NCI-H510A treated with DMSO at 0.1 percent for 48 hours (cell line): ENCODE measurements at regions not wholly inside any gene's neighbourhood (a gene's known extent, or its start where the extent isn't known, plus 50 kb on each side); places are given as distances from the start of the nearest gene placed in this dataset.
A peak's percentile ranks its signal among the peaks of the same experiment; 100 is the strongest.

Experiments used
- DNase-seq: peaks from one replicate; lab custom pipeline; 2025; lab: John Stamatoyannopoulos, UW

- DNase-seq = no peak
Observed at GRCh38 chr13:97111756-97112155, 110.4 kb upstream of the MBNL2 start.

DNA sequence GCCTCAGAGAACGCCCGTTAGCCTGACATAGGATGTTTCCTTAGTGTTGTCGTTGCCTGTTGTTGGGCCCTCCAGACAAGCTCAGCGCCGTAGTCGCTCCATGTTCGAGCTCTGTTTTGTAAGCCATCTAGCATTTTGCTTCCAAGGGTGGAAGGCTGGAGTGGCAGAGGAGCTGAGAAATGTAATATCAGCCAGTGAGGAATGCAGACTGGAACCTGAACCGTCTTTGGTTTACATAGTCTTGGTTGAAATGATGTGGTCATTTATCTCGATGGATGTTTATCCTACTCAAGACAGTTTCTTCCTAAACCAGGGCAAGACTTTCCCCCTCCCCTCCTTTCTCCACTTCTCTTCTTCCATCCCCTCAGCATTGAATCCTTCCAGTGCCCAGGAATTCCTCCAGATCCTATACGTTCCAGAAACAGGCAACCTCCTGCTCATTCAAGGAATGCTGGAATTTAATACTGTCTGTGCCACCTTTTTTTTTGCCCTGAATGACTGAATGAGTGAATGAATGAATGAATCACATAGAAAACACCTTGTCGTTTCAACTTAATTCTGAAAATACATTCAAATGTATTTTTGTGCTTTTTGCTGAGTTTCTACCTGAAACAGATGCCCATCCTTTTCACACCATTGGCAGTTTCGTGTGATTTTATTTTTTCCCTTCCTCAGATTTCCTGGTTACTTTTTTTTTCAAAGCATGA lies 109.5 kb upstream of the MBNL2 start:
- DNase-seq = no peak

GRCh38 chr13:97113231-97114001 lies 108.7 kb upstream of the MBNL2 start:
- no peak for DNase-seq

- DNase-seq = no peak
Observed at GRCh38 chr13:97114651-97115050, 107.5 kb upstream of the MBNL2 start.

- DNase-seq = peak; percentile 44
Observed at GRCh38 chr13:97116754-97117153, 105.4 kb upstream of the MBNL2 start.

GRCh38 chr13:97117388-97117910 lies 104.7 kb upstream of the MBNL2 start:
- DNase-seq = peak; percentile 33

- DNase-seq = no peak
Observed at GRCh38 chr13:97119943-97120342, 102.2 kb upstream of the MBNL2 start.

- DNase-seq = no peak
Observed at GRCh38 chr13:97120346-97120745, 101.8 kb upstream of the MBNL2 start.

GRCh38 chr13:97120976-97121375 lies 101.2 kb upstream of the MBNL2 start:
- no peak for DNase-seq

GRCh38 chr13:97121894-97122293 lies 100.2 kb upstream of the MBNL2 start:
- no peak for DNase-seq

- DNase-seq = no peak
Observed at GRCh38 chr13:97122381-97122996, 99.6 kb upstream of the MBNL2 start.

DNA sequence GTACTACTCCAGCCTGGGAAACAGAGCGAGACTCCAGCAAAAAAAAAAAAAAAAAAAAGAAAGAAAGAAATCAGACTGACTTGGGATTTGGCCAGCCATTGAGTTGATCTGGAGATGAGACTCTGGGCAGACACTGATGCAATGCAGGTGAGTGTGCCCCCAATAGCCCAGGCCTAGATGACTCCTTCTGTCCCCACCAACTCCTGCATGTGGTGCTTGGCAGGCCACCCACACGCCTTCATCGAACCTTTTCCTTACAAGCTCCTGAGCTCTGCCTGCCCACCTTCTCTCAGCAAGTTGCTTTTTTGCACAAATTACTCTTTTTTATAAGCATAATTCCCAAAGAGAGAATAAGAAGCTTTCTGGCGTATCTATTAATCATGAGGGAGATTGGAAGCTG lies 97.9 kb upstream of the MBNL2 start:
- DNase-seq = no peak

GRCh38 chr13:97124915-97125809 lies 97.0 kb upstream of the MBNL2 start:
- DNase-seq = peak; percentile 58

- no peak for DNase-seq
Observed at GRCh38 chr13:97125810-97126738, 96.1 kb upstream of the MBNL2 start.

- DNase-seq = no peak
Observed at GRCh38 chr13:97127842-97128241, 94.3 kb upstream of the MBNL2 start.

DNA sequence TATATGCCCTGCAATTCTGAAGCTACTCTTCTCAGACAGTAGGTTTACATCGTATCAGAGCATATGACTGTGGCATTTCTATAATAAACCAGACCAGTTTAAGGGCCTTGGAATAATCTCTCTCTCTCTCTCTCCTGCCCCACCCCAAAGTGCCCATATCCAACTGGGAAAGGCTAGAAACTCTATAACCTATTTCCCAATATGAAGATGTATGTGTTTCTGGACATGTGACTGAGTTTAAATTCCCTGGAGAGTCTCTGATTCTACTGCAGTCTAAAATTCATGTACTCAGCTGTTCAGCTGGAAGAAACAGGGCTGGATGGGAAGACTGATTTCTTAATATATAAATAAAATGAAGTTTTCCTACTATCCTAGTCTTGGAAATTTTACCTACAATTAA lies 91.9 kb upstream of the MBNL2 start:
- no peak for DNase-seq

GRCh38 chr13:97131447-97131846 lies 90.7 kb upstream of the MBNL2 start:
- DNase-seq = no peak

- no peak for DNase-seq
Observed at GRCh38 chr13:97133554-97133953, 88.6 kb upstream of the MBNL2 start.

- peak; percentile 82 for DNase-seq
Observed at GRCh38 chr13:97133955-97134354, 88.2 kb upstream of the MBNL2 start.

DNA sequence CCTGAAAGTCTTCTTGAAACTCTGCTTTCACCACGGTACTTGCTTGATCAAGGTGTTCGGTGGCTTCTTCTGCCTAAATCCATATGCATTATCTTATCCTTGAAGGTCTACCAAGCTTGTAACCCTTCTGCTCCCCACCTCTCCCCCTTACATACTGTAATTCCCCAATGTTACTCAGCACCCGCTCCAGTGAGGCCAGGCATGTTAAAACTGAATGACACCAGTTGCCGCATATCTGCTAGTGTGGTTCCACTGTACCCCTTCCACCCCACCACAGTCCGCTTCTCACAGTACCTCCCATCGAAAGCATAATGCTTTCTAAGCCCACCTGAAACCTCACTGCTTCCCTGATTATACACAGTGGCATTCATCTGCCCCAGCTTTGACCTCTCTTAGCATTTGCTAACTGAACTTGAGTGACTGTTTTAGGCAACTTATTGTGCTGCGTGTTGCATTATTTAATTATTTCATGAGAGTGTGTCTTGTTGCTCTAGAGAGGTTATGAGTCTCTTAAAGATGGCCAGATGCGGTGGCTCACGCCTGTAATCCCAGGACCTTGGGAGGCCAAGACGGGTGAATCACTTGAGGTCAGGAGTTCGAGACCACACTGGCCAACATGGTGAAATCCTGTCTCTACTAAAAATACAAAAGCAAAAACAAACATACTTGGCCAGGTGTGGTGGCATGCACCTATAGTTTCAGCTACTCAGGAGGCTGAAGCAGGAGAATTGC lies 87.6 kb upstream of the MBNL2 start:
- no peak for DNase-seq
